Calu3 (cell line): ENCODE measurements at regions not wholly inside any gene's neighbourhood (a gene's known extent, or its start where the extent isn't known, plus 50 kb on each side); places are given as distances from the start of the nearest gene placed in this dataset.

ENCODE experiments used
- BruUV-seq: library from RNA; stranded (reverse); fragments of 400-500 nt; replicated peaks from 2 replicates; lab custom pipeline; 2021; lab: Mats Ljungman, UMichigan
- CTCF ChIA-PET: fragments of 300-600 bp; sonication (Branson Sonifier 250); formaldehyde crosslinking; loops from one replicate; lab custom pipeline; 2022; ENCODE audit warnings: antibody characterized with exemption; lab: Charles Lee
- DNase-seq: peaks from one replicate; pipeline ENCODE4 v3.0.0; 2022
- H3K27ac Mint-ChIP-seq: one replicate; pipeline ENCODE4 v1.8.0; 2022; ENCODE audit warnings: mixed read lengths; ENCODE audit not compliant: unreplicated experiment
- H3K27me3 Mint-ChIP-seq: one replicate; pipeline ENCODE4 v1.8.0; 2022; ENCODE audit warnings: mixed read lengths; ENCODE audit not compliant: unreplicated experiment
- H3K36me3 Mint-ChIP-seq: one replicate; pipeline ENCODE4 v1.8.0; 2022; ENCODE audit warnings: mild to moderate bottlenecking, moderate library complexity, mixed read lengths; ENCODE audit not compliant: insufficient read depth, unreplicated experiment
- H3K4me1 Mint-ChIP-seq: one replicate; pipeline ENCODE4 v1.8.0; 2022; ENCODE audit warnings: mild to moderate bottlenecking, low read depth, mixed read lengths; ENCODE audit not compliant: unreplicated experiment
- H3K4me3 Mint-ChIP-seq: one replicate; pipeline ENCODE4 v1.8.0; 2022; ENCODE audit warnings: mild to moderate bottlenecking, low read depth, moderate library complexity, mixed read lengths; ENCODE audit not compliant: unreplicated experiment
- H3K9me3 Mint-ChIP-seq: one replicate; pipeline ENCODE4 v1.8.0; 2022; ENCODE audit warnings: low read depth, mixed read lengths; ENCODE audit not compliant: unreplicated experiment
- intact Hi-C: fragments of 100-400 bp; cut with micrococcal nuclease; formaldehyde crosslinking; loops from one replicate; pipeline ENCODE4 v1.10.0; 2022; ENCODE audit not compliant: unreplicated experiment
- TF ChIP-seq, protein P1 (sequence below): fragments of 200-600 bp; IDR thresholded peaks from one replicate; pipeline ENCODE4 v1.8.0; 2022; ENCODE audit warnings: antibody characterized with exemption; ENCODE audit not compliant: unreplicated experiment

DNA sequence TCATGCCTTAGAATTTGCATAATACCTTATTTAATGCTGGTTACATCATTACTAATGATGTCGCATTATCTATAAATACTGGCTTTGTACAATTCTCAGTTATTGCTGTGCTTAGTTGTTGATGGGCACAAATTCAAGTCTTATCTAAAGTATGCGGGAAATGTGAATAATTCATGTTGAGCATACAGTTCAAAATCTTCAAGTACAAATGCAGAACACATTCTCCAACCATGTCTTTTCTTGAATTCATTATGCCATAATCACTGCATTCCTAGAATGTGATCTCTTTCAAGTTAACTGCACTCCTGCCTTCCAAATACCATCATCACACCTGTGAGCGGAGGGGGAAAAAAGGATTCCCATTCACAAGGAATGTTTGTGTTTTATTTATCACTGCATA lies 337.0 kb downstream of the MBD2 start:
- Mint-ChIP-seq H3K27me3 (no peaks in the 10 kb centered on the region), H3K27ac (no peak overlapping the region), H3K4me1 (no peaks in the 10 kb centered on the region), H3K9me3 (peaks cover 6% of the 10 kb centered on the region), H3K36me3 (no peaks in the 10 kb centered on the region), H3K4me3 (no peak overlapping the region)
- intact Hi-C loops = no loop called here
- TF ChIP-seq, protein P1, sequence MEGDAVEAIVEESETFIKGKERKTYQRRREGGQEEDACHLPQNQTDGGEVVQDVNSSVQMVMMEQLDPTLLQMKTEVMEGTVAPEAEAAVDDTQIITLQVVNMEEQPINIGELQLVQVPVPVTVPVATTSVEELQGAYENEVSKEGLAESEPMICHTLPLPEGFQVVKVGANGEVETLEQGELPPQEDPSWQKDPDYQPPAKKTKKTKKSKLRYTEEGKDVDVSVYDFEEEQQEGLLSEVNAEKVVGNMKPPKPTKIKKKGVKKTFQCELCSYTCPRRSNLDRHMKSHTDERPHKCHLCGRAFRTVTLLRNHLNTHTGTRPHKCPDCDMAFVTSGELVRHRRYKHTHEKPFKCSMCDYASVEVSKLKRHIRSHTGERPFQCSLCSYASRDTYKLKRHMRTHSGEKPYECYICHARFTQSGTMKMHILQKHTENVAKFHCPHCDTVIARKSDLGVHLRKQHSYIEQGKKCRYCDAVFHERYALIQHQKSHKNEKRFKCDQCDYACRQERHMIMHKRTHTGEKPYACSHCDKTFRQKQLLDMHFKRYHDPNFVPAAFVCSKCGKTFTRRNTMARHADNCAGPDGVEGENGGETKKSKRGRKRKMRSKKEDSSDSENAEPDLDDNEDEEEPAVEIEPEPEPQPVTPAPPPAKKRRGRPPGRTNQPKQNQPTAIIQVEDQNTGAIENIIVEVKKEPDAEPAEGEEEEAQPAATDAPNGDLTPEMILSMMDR = no peak
- CTCF ChIA-PET = interaction anchor here (0.6 kb wide), 1 partner anchor 118 kb away, joined by 3 read pairs; no protein-coding TSS in a partner anchor
- BruUV-seq = no TSS peak
- DNase-seq = no peak

DNA sequence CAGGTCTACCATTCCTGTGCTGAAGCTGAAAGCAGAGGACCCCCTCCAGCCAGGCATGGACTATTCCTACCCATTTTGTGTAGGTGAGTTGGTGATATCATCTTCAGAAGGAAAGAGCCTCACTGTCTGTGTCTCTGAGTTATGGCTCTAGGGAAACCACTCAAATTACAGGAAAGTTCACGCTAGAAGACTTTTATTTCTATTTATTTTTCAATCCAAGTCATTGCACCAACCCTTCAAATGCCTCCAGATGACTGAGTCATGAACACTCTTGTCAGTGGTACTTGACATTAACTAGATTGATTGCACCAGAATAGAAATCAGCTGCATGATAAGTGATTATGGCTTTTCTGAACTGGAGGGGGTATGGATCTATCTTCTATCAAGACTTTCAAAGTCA lies 338.4 kb downstream of the MBD2 start:
- H3K27ac Mint-ChIP-seq = no peak overlapping the region
- H3K9me3 Mint-ChIP-seq = peaks cover 5% of the 10 kb centered on the region
- intact Hi-C loops = no loop called here
- no peak overlapping the region for H3K4me3 Mint-ChIP-seq
- BruUV-seq = no TSS peak
- H3K36me3 Mint-ChIP-seq = no peaks in the 10 kb centered on the region
- TF ChIP-seq, protein P1 = no peak
- H3K4me1 Mint-ChIP-seq = no peaks in the 10 kb centered on the region
- no peaks in the 10 kb centered on the region for H3K27me3 Mint-ChIP-seq
- CTCF ChIA-PET = no interaction called here
- DNase-seq = no peak

DNA sequence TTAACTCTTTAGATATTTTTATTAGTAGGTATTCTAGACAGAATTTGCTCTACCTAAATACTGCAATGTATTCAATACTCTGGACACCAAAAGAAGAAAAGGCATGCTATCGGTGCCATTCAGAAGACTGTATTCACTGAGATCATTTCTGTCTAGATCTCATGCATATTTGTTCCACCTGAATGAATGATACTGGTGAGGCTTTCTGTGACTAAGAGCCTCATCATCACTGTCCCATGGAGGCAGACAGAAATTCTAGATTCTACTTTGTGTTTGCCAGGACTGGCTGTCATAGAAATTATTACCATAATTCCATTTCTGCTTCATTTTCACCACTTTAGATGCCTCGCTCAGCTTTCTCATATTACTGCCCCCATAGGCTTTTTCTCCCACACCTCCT lies 340.7 kb downstream of the MBD2 start:
- TF ChIP-seq, protein P1 = no peak
- no TSS peak for BruUV-seq
- intact Hi-C loops = no loop called here
- H3K4me1 Mint-ChIP-seq = no peaks in the 10 kb centered on the region
- no peak overlapping the region for H3K4me3 Mint-ChIP-seq
- no peak overlapping the region for H3K27ac Mint-ChIP-seq
- H3K9me3 Mint-ChIP-seq = peaks cover 2% of the 10 kb centered on the region
- H3K36me3 Mint-ChIP-seq = no peaks in the 10 kb centered on the region
- DNase-seq = no peak
- CTCF ChIA-PET = no interaction called here
- no peaks in the 10 kb centered on the region for H3K27me3 Mint-ChIP-seq

DNA sequence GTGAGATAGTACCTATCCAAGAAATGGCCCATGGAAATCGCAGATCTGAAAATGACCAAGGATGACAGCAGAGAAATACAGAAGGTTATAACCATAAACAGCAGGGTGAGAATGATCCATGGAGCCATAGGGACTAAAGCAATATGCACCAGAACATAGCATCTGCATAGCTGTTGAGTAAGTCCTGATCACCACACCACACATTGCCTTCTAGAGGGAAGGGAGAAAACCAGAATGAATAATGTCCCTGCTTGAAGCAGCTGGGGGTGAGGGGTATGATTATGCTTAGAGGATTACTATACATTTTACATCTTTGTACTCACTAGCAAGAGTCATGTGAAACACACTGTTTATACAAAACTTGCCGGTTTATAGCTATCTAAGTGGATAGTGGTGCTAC lies 350.4 kb downstream of the MBD2 start:
- Mint-ChIP-seq H3K36me3 (no peaks in the 10 kb centered on the region), H3K4me3 (no peak overlapping the region), H3K27ac (no peak overlapping the region), H3K9me3 (peaks cover 7% of the 10 kb centered on the region), H3K27me3 (no peaks in the 10 kb centered on the region), H3K4me1 (no peaks in the 10 kb centered on the region)
- DNase-seq = no peak
- TF ChIP-seq, protein P1 = no peak
- intact Hi-C loops = no loop called here
- CTCF ChIA-PET = no interaction called here
- no TSS peak for BruUV-seq
